Fibroblast of the aortic adventitia (primary cell): ENCODE measurements at regions not wholly inside any gene's neighbourhood (a gene's known extent, or its start where the extent isn't known, plus 50 kb on each side); places are given as distances from the start of the nearest gene placed in this dataset.

ENCODE experiments used
- DNase-seq: peaks from one replicate; pipeline ENCODE4 v3.0.0-alpha.2; 2010; ENCODE audit warnings: low read depth
- H3K4me3 ChIP-seq: 2 replicates; pipeline ENCODE4 v1.5.1; 2011; ENCODE audit warnings: low read depth, mild to moderate bottlenecking, control low read depth, low read length, moderate library complexity
- CTCF ChIP-seq: IDR thresholded peaks from 2 replicates; pipeline ENCODE4 v1.5.1; 2011; ENCODE audit warnings: mild to moderate bottlenecking, low read length, control low read depth, inconsistent platforms; ENCODE audit not compliant: insufficient read depth

GRCh38 chr18:73414598-73414997 lies 546.8 kb upstream of the NETO1 start:
- H3K4me3 ChIP-seq, result no peak overlapping the region
- no peak for TF ChIP-seq CTCF
- no peak for DNase-seq

- no peak for TF ChIP-seq CTCF
- no peak overlapping the region for H3K4me3 ChIP-seq
- DNase-seq, result no peak
Measured at GRCh38 chr18:73414069-73414468, 546.3 kb upstream of the NETO1 start.

GRCh38 chr18:73409242-73409641 lies 541.5 kb upstream of the NETO1 start:
- TF ChIP-seq CTCF, result no peak
- DNase-seq, result peak; percentile 2
- no peak overlapping the region for H3K4me3 ChIP-seq

GRCh38 chr18:73408469-73408868 lies 540.7 kb upstream of the NETO1 start:
- no peak overlapping the region for H3K4me3 ChIP-seq
- TF ChIP-seq CTCF, result no peak
- DNase-seq, result peak; percentile 12

- peak; percentile 25 for DNase-seq
- no peak for TF ChIP-seq CTCF
- no peak overlapping the region for H3K4me3 ChIP-seq
Measured at GRCh38 chr18:73407506-73407905, 539.7 kb upstream of the NETO1 start.

GRCh38 chr18:73384246-73384645 lies 516.5 kb upstream of the NETO1 start:
- TF ChIP-seq CTCF, result no peak
- DNase-seq, result peak; percentile 23
- no peak overlapping the region for H3K4me3 ChIP-seq

GRCh38 chr18:73381699-73382036 lies 513.9 kb upstream of the NETO1 start:
- TF ChIP-seq CTCF, result no peak
- no peak overlapping the region for H3K4me3 ChIP-seq
- DNase-seq, result no peak
